Lung (tissue), 11 donors: ENCODE measurements at regions not wholly inside any gene's neighbourhood (a gene's known extent, or its start where the extent isn't known, plus 50 kb on each side); places are given as distances from the start of the nearest gene placed in this dataset.

ENCODE experiments used
- ATAC-seq: fragments of 200-7000 bp; cut with Tn5 transposase; one replicate; pipeline ENCODE4 v1.9.1; 2020; ENCODE audit warnings: moderate number of reproducible peaks; ENCODE audit not compliant: insufficient read depth, low FRiP score
- DNase-seq, 3 donors: peaks; one replicate each; pipeline ENCODE4 v3.0.0-alpha.2; 2013 to 2017
- H3K27ac ChIP-seq, 2 donors: one replicate each; pipeline ENCODE4 v1.5.1; 2013; ENCODE audit warnings: mild to moderate bottlenecking in 2 of 2, moderate library complexity in 2 of 2, control low read depth in 1 of 2, inconsistent platforms in 1 of 2, low read depth in 1 of 2, low read length in 1 of 2
- H3K27me3 ChIP-seq, 3 donors: one replicate each; pipeline ENCODE4 v1.5.1; 2013; ENCODE audit warnings: low read length in 2 of 3; ENCODE audit not compliant: control insufficient read depth in 3 of 3, insufficient read depth in 3 of 3
- H3K36me3 ChIP-seq, 4 donors: one replicate each; pipeline ENCODE4 v1.5.1; 2013; ENCODE audit warnings: low read length in 4 of 4, mild to moderate bottlenecking in 1 of 4, moderate library complexity in 1 of 4; ENCODE audit not compliant: control insufficient read depth in 4 of 4, insufficient read depth in 4 of 4
- H3K4me1 ChIP-seq, 5 donors: one replicate each; pipeline ENCODE4 v1.5.1; 2013; ENCODE audit warnings: low read length in 5 of 5, mild to moderate bottlenecking in 2 of 5, moderate library complexity in 1 of 5; ENCODE audit not compliant: control insufficient read depth in 5 of 5, insufficient read depth in 5 of 5
- H3K4me3 ChIP-seq: one replicate; pipeline ENCODE4 v1.5.1; 2013; ENCODE audit warnings: mild to moderate bottlenecking, control low read depth, moderate library complexity
- H3K9ac ChIP-seq, 2 donors: one replicate each; pipeline ENCODE4 v1.5.1; 2013; ENCODE audit warnings: low read length in 2 of 2, control low read depth in 1 of 2; ENCODE audit not compliant: insufficient read depth in 1 of 2
- H3K9me3 ChIP-seq, 4 donors: one replicate each; pipeline ENCODE4 v1.5.1; 2013; ENCODE audit warnings: low read length in 3 of 4, mild to moderate bottlenecking in 1 of 4, moderate library complexity in 1 of 4; ENCODE audit not compliant: control insufficient read depth in 4 of 4, insufficient read depth in 3 of 4
- CTCF ChIP-seq: IDR thresholded peaks from 2 replicates; pipeline ENCODE4 v1.5.1; 2012; ENCODE audit warnings: mild to moderate bottlenecking; ENCODE audit errors: control extremely low read depth, extremely low read depth
- WGBS, 2 donors: extraction: QIAGEN DNeasy Blood & Tissue Kit; methylation state at CpG; one replicate each; pipeline ENCODE4 v1.1.7; 2013; 5-methylcytosine and 5-hydroxymethylcytosine counted together
- donor health status: control.
- donor health status: control.
- donor health status: Bipolar disorder and iron deficiency.
- donor health status: healthy.
- donor health status: DM: yes; HTN: yes; CAD: no.

- Histone ChIP-seq H3K9me3 (peaks cover 0 to 2% (median 0%) of the 10 kb centered on the region in 4 donors), H3K4me1 (no peaks in the 10 kb centered on the region), H3K9ac (no peak overlapping the region), H3K4me3 (no peak overlapping the region), H3K27me3 (no peaks in the 10 kb centered on the region), H3K27ac (no peak overlapping the region), H3K36me3 (no peaks in the 10 kb centered on the region)
- 68 to 89% methylated on average over 2 of the region's 2 CpGs for WGBS, 2 donors
- no peak for DNase-seq
- no peak for ATAC-seq
- TF ChIP-seq CTCF = no peak
Measured at GRCh38 chr2:192809173-192809572, 614.4 kb upstream of the TMEFF2 start.

- Histone ChIP-seq H3K4me1 (no peaks in the 10 kb centered on the region), H3K27ac (no peak overlapping the region), H3K4me3 (no peak overlapping the region), H3K9ac (no peak overlapping the region), H3K36me3 (no peaks in the 10 kb centered on the region), H3K9me3 (no peaks in the 10 kb centered on the region), H3K27me3 (no peaks in the 10 kb centered on the region)
- DNase-seq (no peak), ATAC-seq (no peak)
- 83 to 86% methylated on average over 3 of the region's 3 CpGs for WGBS, 2 donors
- TF ChIP-seq CTCF = no peak
Measured at GRCh38 chr2:192783643-192784042, 588.9 kb upstream of the TMEFF2 start.

GRCh38 chr2:192775459-192776262 lies 580.9 kb upstream of the TMEFF2 start:
- no peaks in the 10 kb centered on the region for H3K4me1 ChIP-seq
- ATAC-seq (no peak), DNase-seq (no peak)
- H3K27me3 ChIP-seq = no peaks in the 10 kb centered on the region
- H3K9me3 ChIP-seq = no peaks in the 10 kb centered on the region
- 81 to 86% methylated on average over 6 of the region's 6 CpGs for WGBS, 2 donors
- H3K9ac ChIP-seq = no peak overlapping the region
- no peak overlapping the region for H3K27ac ChIP-seq
- H3K36me3 ChIP-seq = no peaks in the 10 kb centered on the region
- H3K4me3 ChIP-seq = no peak overlapping the region
- TF ChIP-seq CTCF = no peak

- H3K9me3 ChIP-seq = no peaks in the 10 kb centered on the region
- H3K27ac ChIP-seq = no peak overlapping the region
Measured at GRCh38 chr2:192775011-192775410, 580.3 kb upstream of the TMEFF2 start.

More at GRCh38 chr2:192775011-192775410, 580.3 kb upstream of the TMEFF2 start:
- no peaks in the 10 kb centered on the region for H3K4me1 ChIP-seq
- H3K36me3 ChIP-seq = no peaks in the 10 kb centered on the region
- no peak overlapping the region for H3K4me3 ChIP-seq
- 89 to 95% methylated on average over 4 of the region's 4 CpGs for WGBS, 2 donors
- DNase-seq = no peak
- ATAC-seq = no peak
- no peaks in the 10 kb centered on the region for H3K27me3 ChIP-seq
- H3K9ac ChIP-seq = no peak overlapping the region
- no peak for TF ChIP-seq CTCF
